ENCODE measurements at regions not wholly inside any gene's neighbourhood (a gene's known extent, or its start where the extent isn't known, plus 50 kb on each side); places are given as distances from the start of the nearest gene placed in this dataset.
"Not testable (repeated sequence)": the region's sequence is repeated elsewhere in the genome, so short reads cannot be mapped to it uniquely, and the experiment has no call there.

GRCh38 chr22:41023299-41023623 lies 69.1 kb upstream of the EP300 start:
- in situ Hi-C loops (cut with HindIII; ENCODE audit: low pct_unique_long_range_greater_than_20kb, low sequenced_read_pairs): no loop called here
- no peak for DNase-seq (ENCODE audit: low read depth)

GRCh38 chr22:41028841-41029240 lies 63.6 kb upstream of the EP300 start:
- in situ Hi-C loops (cut with HindIII; ENCODE audit: low pct_unique_long_range_greater_than_20kb, low sequenced_read_pairs): no loop called here
- DNase-seq (ENCODE audit: low read depth): peak; percentile 22

GRCh38 chr22:41030891-41031290 lies 61.5 kb upstream of the EP300 start:
- in situ Hi-C loops (cut with HindIII; ENCODE audit: low pct_unique_long_range_greater_than_20kb, low sequenced_read_pairs): no loop called here
- no peak for DNase-seq (ENCODE audit: low read depth)

GRCh38 chr22:41034706-41035105 lies 57.7 kb upstream of the EP300 start:
- in situ Hi-C loops (cut with HindIII; ENCODE audit: low pct_unique_long_range_greater_than_20kb, low sequenced_read_pairs): no loop called here

DNA sequence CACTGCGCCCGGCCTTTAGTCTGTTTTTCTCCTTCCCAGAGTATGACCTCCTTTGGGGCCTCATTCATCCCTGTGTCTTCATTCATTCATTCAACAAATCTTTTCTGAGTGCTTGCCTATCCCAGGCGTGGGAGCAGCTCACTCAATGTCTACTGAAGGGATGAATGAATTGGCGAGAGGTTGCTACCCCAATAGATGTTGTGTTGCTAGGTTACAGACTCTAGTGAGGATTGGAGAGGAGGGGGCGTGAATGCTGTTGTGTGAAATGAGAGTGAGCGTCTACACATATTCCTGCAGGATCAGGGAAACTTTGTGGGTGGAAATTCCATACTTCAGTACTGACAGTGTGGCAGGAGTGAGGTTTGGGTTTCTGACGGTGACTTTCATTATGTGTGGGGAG lies 55.5 kb upstream of the EP300 start:
- no peak for DNase-seq (ENCODE audit: low read depth)
- in situ Hi-C loops (cut with HindIII; ENCODE audit: low pct_unique_long_range_greater_than_20kb, low sequenced_read_pairs): no loop called here

More at GRCh38 chr22:41034706-41035105, 57.7 kb upstream of the EP300 start:
- no peak for DNase-seq (ENCODE audit: low read depth)

- in situ Hi-C loops (cut with HindIII; ENCODE audit: low pct_unique_long_range_greater_than_20kb, low sequenced_read_pairs): no loop called here
- no peak for DNase-seq (ENCODE audit: low read depth)
These were observed 53.7 kb upstream of the EP300 start for GRCh38 chr22:41038732-41039131.

DNA sequence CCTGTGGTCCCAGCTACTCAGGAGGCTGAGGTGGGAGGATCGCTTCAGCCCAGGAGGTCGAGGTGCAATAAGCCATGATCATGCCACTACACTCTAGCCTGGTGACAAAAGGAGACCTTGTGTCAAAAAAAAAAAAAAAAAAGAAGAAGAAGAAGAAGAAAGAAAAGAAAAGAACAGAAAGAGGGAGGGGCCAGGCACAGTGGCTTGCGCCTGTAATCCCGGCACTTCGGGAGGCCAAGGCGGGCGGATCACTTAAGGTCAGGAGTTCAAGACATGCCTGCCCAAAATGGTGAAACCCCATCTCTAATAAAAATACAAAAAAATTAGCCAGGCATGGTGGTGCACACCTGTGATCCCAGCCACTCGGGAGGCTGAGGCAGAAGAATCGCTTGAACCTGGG lies 52.8 kb upstream of the EP300 start:
- DNase-seq (ENCODE audit: low read depth); in situ Hi-C loops (cut with HindIII; ENCODE audit: low pct_unique_long_range_greater_than_20kb, low sequenced_read_pairs): not testable (repeated sequence)

DNA sequence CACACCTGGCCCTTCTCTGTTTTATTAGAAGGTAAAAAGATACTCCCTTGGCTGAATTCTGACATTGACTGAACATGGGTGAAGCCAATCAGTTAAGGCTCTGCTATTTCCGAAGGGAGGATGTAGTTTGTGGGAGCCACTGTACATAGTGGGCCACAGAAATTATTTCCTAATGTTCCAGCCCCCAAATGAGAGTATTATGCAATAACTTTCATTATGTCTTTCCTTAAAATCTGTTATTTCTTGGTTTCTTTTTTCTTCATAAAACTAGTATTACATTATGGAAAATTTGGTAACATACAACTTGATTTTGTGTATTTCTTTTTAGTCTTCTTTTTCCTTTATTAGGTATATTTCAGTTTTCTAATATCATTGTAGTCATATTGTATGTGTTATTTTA lies 51.9 kb upstream of the EP300 start:
- DNase-seq (ENCODE audit: low read depth): no peak
- in situ Hi-C loops (cut with HindIII; ENCODE audit: low pct_unique_long_range_greater_than_20kb, low sequenced_read_pairs): no loop called here

DNA sequence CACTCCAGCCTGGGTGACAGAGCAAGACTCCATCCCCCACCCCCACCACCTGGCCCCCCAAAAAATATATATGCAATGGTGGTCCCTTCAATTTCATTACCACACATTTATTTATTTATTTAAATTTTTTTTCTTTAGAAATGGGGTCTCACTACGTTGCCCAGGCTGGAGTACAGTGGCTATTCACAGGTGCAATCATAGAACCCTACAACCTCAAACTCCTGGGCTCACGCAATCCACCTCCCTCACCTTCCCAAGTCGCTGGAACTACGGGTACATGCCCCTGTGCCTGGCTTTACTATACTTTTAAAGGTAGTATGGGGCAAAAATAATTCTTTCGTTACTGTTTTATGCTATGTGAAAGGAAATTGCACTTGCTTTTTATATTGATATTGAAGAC lies 50.9 kb upstream of the EP300 start:
- in situ Hi-C loops (cut with HindIII; ENCODE audit: low pct_unique_long_range_greater_than_20kb, low sequenced_read_pairs): no loop called here
- DNase-seq (ENCODE audit: low read depth): no peak
